ENCODE measurements at regions not wholly inside any gene's neighbourhood (a gene's known extent, or its start where the extent isn't known, plus 50 kb on each side); places are given as distances from the start of the nearest gene placed in this dataset.

- no peaks in the 10 kb centered on the region for H3K36me3 ChIP-seq (ENCODE audit: insufficient read depth, low read length)
- no peak overlapping the region for H3K27ac ChIP-seq
- TF ChIP-seq POLR2AphosphoS5 (IDR thresholded peaks at IDR 0.05; ENCODE audit: borderline replicate concordance, low read depth, low read length) (no peak), EZH2 (IDR thresholded peaks at IDR 0.05) (no peak), FOXP2 (optimal IDR thresholded peaks at IDR 0.05; ENCODE audit: control extremely low read depth, extremely low read length, insufficient read depth) (no peak)
- no peak overlapping the region for H3K9ac ChIP-seq (ENCODE audit: insufficient read length)
- H3K4me3 ChIP-seq, result no peak overlapping the region
- H3K9me3 ChIP-seq (ENCODE audit: low read depth, low read length), result no peaks in the 10 kb centered on the region
- no peak for DNase-seq (ENCODE audit: low read depth, low spot score)
Measured at GRCh38 chr3:69539134-69539533, 153.2 kb upstream of the FRMD4B start.

GRCh38 chr3:69538281-69538680, 152.4 kb upstream of the FRMD4B start:
- no peaks in the 10 kb centered on the region for H3K9me3 ChIP-seq (ENCODE audit: low read depth, low read length)
- H3K4me3 ChIP-seq, result no peak overlapping the region

GRCh38 chr3:69536306-69537020, 150.6 kb upstream of the FRMD4B start:
- Histone ChIP-seq H3K9me3 (ENCODE audit: low read depth, low read length) (no peaks in the 10 kb centered on the region), H3K36me3 (ENCODE audit: insufficient read depth, low read length) (no peaks in the 10 kb centered on the region), H3K9ac (ENCODE audit: insufficient read length) (no peak overlapping the region), H3K27ac (no peak overlapping the region), H3K4me3 (no peak overlapping the region)
- DNase-seq (ENCODE audit: low read depth, low spot score), result no peak
- TF ChIP-seq EZH2 (IDR thresholded peaks at IDR 0.05) (no peak), FOXP2 (optimal IDR thresholded peaks at IDR 0.05; ENCODE audit: control extremely low read depth, extremely low read length, insufficient read depth) (no peak), POLR2AphosphoS5 (IDR thresholded peaks at IDR 0.05; ENCODE audit: borderline replicate concordance, low read depth, low read length) (no peak)

More at GRCh38 chr3:69538281-69538680, 152.4 kb upstream of the FRMD4B start:
- Histone ChIP-seq H3K36me3 (ENCODE audit: insufficient read depth, low read length) (no peaks in the 10 kb centered on the region), H3K9ac (ENCODE audit: insufficient read length) (no peak overlapping the region), H3K27ac (no peak overlapping the region)
- no peak for DNase-seq (ENCODE audit: low read depth, low spot score)
- TF ChIP-seq FOXP2 (optimal IDR thresholded peaks at IDR 0.05; ENCODE audit: control extremely low read depth, extremely low read length, insufficient read depth) (no peak), POLR2AphosphoS5 (IDR thresholded peaks at IDR 0.05; ENCODE audit: borderline replicate concordance, low read depth, low read length) (no peak), EZH2 (IDR thresholded peaks at IDR 0.05) (no peak)

GRCh38 chr3:69535613-69536012, 149.7 kb upstream of the FRMD4B start:
- Histone ChIP-seq H3K4me3 (no peak overlapping the region), H3K9me3 (ENCODE audit: low read depth, low read length) (no peaks in the 10 kb centered on the region), H3K9ac (ENCODE audit: insufficient read length) (no peak overlapping the region), H3K27ac (no peak overlapping the region), H3K36me3 (ENCODE audit: insufficient read depth, low read length) (no peaks in the 10 kb centered on the region)
- DNase-seq (ENCODE audit: low read depth, low spot score), result no peak
- no peak for TF ChIP-seq POLR2AphosphoS5 (IDR thresholded peaks at IDR 0.05; ENCODE audit: borderline replicate concordance, low read depth, low read length)
- no peak for TF ChIP-seq EZH2 (IDR thresholded peaks at IDR 0.05)
- TF ChIP-seq FOXP2 (optimal IDR thresholded peaks at IDR 0.05; ENCODE audit: control extremely low read depth, extremely low read length, insufficient read depth), result no peak

GRCh38 chr3:69532547-69533224, 146.8 kb upstream of the FRMD4B start:
- no peaks in the 10 kb centered on the region for H3K36me3 ChIP-seq (ENCODE audit: insufficient read depth, low read length)
- H3K27ac ChIP-seq, result no peak overlapping the region
- H3K9me3 ChIP-seq (ENCODE audit: low read depth, low read length), result no peaks in the 10 kb centered on the region
- TF ChIP-seq POLR2AphosphoS5 (IDR thresholded peaks at IDR 0.05; ENCODE audit: borderline replicate concordance, low read depth, low read length) (no peak), EZH2 (IDR thresholded peaks at IDR 0.05) (no peak), FOXP2 (optimal IDR thresholded peaks at IDR 0.05; ENCODE audit: control extremely low read depth, extremely low read length, insufficient read depth) (no peak)
- no peak overlapping the region for H3K9ac ChIP-seq (ENCODE audit: insufficient read length)
- no peak for DNase-seq (ENCODE audit: low read depth, low spot score)
- no peak overlapping the region for H3K4me3 ChIP-seq

GRCh38 chr3:69531576-69532546, 146.0 kb upstream of the FRMD4B start:
- no peak overlapping the region for H3K27ac ChIP-seq
- H3K9me3 ChIP-seq (ENCODE audit: low read depth, low read length), result no peaks in the 10 kb centered on the region
- TF ChIP-seq FOXP2 (optimal IDR thresholded peaks at IDR 0.05; ENCODE audit: control extremely low read depth, extremely low read length, insufficient read depth) (no peak), EZH2 (IDR thresholded peaks at IDR 0.05) (no peak), POLR2AphosphoS5 (IDR thresholded peaks at IDR 0.05; ENCODE audit: borderline replicate concordance, low read depth, low read length) (no peak)
- no peak overlapping the region for H3K4me3 ChIP-seq
- H3K9ac ChIP-seq (ENCODE audit: insufficient read length), result no peak overlapping the region
- DNase-seq (ENCODE audit: low read depth, low spot score), result no peak
- H3K36me3 ChIP-seq (ENCODE audit: insufficient read depth, low read length), result no peaks in the 10 kb centered on the region

- TF ChIP-seq FOXP2 (optimal IDR thresholded peaks at IDR 0.05; ENCODE audit: control extremely low read depth, extremely low read length, insufficient read depth), result no peak
- TF ChIP-seq EZH2 (IDR thresholded peaks at IDR 0.05), result no peak
- TF ChIP-seq POLR2AphosphoS5 (IDR thresholded peaks at IDR 0.05; ENCODE audit: borderline replicate concordance, low read depth, low read length), result no peak
- H3K9ac ChIP-seq (ENCODE audit: insufficient read length), result no peak overlapping the region
- no peaks in the 10 kb centered on the region for H3K36me3 ChIP-seq (ENCODE audit: insufficient read depth, low read length)
- no peak overlapping the region for H3K4me3 ChIP-seq
- H3K9me3 ChIP-seq (ENCODE audit: low read depth, low read length), result no peaks in the 10 kb centered on the region
- no peak for DNase-seq (ENCODE audit: low read depth, low spot score)
- H3K27ac ChIP-seq, result no peak overlapping the region
Measured at GRCh38 chr3:69530554-69530953, 144.7 kb upstream of the FRMD4B start.

GRCh38 chr3:69527498-69527897, 141.6 kb upstream of the FRMD4B start:
- Histone ChIP-seq H3K27ac (no peak overlapping the region), H3K9me3 (ENCODE audit: low read depth, low read length) (no peaks in the 10 kb centered on the region), H3K4me3 (no peak overlapping the region), H3K36me3 (ENCODE audit: insufficient read depth, low read length) (no peaks in the 10 kb centered on the region), H3K9ac (ENCODE audit: insufficient read length) (no peak overlapping the region)
- DNase-seq (ENCODE audit: low read depth, low spot score), result no peak
- TF ChIP-seq EZH2 (IDR thresholded peaks at IDR 0.05) (no peak), POLR2AphosphoS5 (IDR thresholded peaks at IDR 0.05; ENCODE audit: borderline replicate concordance, low read depth, low read length) (no peak), FOXP2 (optimal IDR thresholded peaks at IDR 0.05; ENCODE audit: control extremely low read depth, extremely low read length, insufficient read depth) (no peak)

Data from SK-N-MC (cell line).